Liver (tissue), 3 donors: ENCODE measurements at regions not wholly inside any gene's neighbourhood (a gene's known extent, or its start where the extent isn't known, plus 50 kb on each side); places are given as distances from the start of the nearest gene placed in this dataset.

ENCODE experiments used
- CTCF ChIP-seq: fragments of 150-350 bp; IDR thresholded peaks from 2 replicates; pipeline ENCODE4 v1.5.1; 2017; ENCODE audit warnings: improper control_type of control experiment, low read depth, low read length; ENCODE audit not compliant: missing input control
- FOXA2 ChIP-seq: IDR thresholded peaks from 2 replicates; pipeline ENCODE4 v1.6.1; 2016; ENCODE audit warnings: antibody characterized with exemption
- GABPA ChIP-seq, 2 donors: IDR thresholded peaks in 1 of 2; conservative IDR thresholded peaks in 1 of 2; 2 replicates each; pipeline ENCODE4 v1.6.1; 2016; ENCODE audit warnings: antibody characterized with exemption in 2 of 2, mild to moderate bottlenecking in 1 of 2, moderate library complexity in 1 of 2
- JUND ChIP-seq, 2 donors: IDR thresholded peaks; 2 replicates each; pipeline ENCODE4 v1.6.1; 2016; ENCODE audit warnings: antibody characterized with exemption in 2 of 2
- MAX ChIP-seq: IDR thresholded peaks from 2 replicates; pipeline ENCODE4 v1.6.1; 2016; ENCODE audit warnings: antibody characterized with exemption
- RAD21 ChIP-seq, 2 donors: IDR thresholded peaks; 2 replicates each; pipeline ENCODE4 v1.6.1; 2016; ENCODE audit warnings: antibody characterized with exemption in 2 of 2, mild to moderate bottlenecking in 2 of 2
- RXRA ChIP-seq, 2 donors: IDR thresholded peaks; 2 replicates each; pipeline ENCODE4 v1.6.1; 2017 to 2018; ENCODE audit warnings: antibody characterized with exemption in 2 of 2, mild to moderate bottlenecking in 1 of 2
- TAF1 ChIP-seq: conservative IDR thresholded peaks from 2 replicates; pipeline ENCODE4 v1.6.1; 2016; ENCODE audit warnings: antibody characterized with exemption, mild to moderate bottlenecking
- YY1 ChIP-seq: IDR thresholded peaks from 2 replicates; pipeline ENCODE4 v1.6.1; 2016; ENCODE audit warnings: antibody characterized with exemption, mild to moderate bottlenecking
- donor health status: healthy.
- donor health status: healthy.

GRCh38 chr1:222421380-222421779 lies 126.5 kb downstream of the HHIPL2 start:
- TF ChIP-seq CTCF (no peak), JUND (IDR thresholded peaks at IDR 0.05) (no peak), RXRA (IDR thresholded peaks at IDR 0.05) (no peak), TAF1 (no peak), FOXA2 (no peak), RAD21 (IDR thresholded peaks at IDR 0.05) (no peak), GABPA (IDR thresholded peaks at IDR 0.05 in 1 of 2, conservative IDR thresholded peaks at IDR 0.05 in 1 of 2) (no peak), YY1 (no peak), MAX (no peak)
